GM12892 (cell line): ENCODE measurements at regions not wholly inside any gene's neighbourhood (a gene's known extent, or its start where the extent isn't known, plus 50 kb on each side); places are given as distances from the start of the nearest gene placed in this dataset.

Experiments used
- DNase-seq: peaks from one replicate; pipeline ENCODE4 v3.0.0; 2011; ENCODE audit not compliant: insufficient read length
- FAIRE-seq: peaks from 2 replicates; lab custom pipeline; 2011; peaks lifted over from hg19 to GRCh38; lab: Jason Lieb, UNC
- POLR2A ChIP-seq: IDR thresholded peaks from 2 replicates; pipeline ENCODE4 v1.6.1; 2011; ENCODE audit warnings: low read depth, low read length, control low read depth
- POLR2AphosphoS5 ChIP-seq: IDR thresholded peaks from 2 replicates; pipeline ENCODE4 v1.6.1; 2011; ENCODE audit warnings: low read depth, low read length, control low read depth
- TAF1 ChIP-seq: IDR thresholded peaks from 2 replicates; pipeline ENCODE4 v1.6.1; 2011; ENCODE audit warnings: low read depth, mild to moderate bottlenecking, control low read depth, low read length, borderline replicate concordance

- no peak for FAIRE-seq
- TF ChIP-seq TAF1 (no peak), POLR2AphosphoS5 (no peak), POLR2A (no peak)
- no peak for DNase-seq
Measured at GRCh38 chr2:16079637-16080036, 139.3 kb downstream of the MYCN start.

DNA sequence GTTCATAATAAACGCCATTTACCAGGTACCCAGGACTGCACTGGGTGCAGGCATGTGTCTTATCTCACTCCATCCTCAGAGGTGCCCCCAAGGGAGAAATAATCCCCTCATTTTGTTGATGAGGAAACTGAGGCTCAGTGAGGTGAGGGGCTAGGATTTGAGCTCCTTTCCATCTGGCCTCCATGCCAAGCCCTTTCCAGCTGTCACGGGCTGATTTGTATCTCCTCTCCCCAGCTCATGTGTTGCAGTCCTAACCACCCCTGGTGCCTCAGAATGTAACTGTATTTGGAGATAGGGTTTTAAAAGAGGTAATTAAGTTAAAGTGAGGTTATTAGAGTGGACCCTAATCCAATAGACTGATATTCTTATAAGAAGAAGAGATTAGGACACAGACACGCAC lies 137.3 kb downstream of the MYCN start:
- FAIRE-seq, result no peak
- no peak for DNase-seq
- TF ChIP-seq TAF1, result no peak
- TF ChIP-seq POLR2A, result no peak
- no peak for TF ChIP-seq POLR2AphosphoS5

DNA sequence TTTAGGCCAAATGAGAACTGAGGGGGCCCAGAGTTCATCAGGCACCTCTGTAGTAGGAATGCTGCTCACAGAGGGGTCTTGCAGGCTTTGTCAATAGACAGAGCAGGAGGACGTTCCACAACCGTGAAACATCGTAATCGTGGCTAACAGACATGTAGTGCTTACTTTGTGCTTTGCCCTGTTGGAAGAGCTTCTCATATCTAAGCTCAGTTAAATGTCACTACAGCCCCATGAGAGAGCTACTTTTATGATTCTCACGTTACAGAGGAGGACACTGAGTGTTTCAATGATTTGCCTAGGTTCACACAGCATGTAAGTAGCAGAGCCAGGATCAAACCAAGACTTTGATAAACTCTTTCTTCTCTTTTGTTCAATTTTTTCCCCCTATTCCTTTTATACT lies 136.6 kb downstream of the MYCN start:
- DNase-seq (no peak), FAIRE-seq (no peak)
- TF ChIP-seq TAF1 (no peak), POLR2A (no peak), POLR2AphosphoS5 (no peak)

DNA sequence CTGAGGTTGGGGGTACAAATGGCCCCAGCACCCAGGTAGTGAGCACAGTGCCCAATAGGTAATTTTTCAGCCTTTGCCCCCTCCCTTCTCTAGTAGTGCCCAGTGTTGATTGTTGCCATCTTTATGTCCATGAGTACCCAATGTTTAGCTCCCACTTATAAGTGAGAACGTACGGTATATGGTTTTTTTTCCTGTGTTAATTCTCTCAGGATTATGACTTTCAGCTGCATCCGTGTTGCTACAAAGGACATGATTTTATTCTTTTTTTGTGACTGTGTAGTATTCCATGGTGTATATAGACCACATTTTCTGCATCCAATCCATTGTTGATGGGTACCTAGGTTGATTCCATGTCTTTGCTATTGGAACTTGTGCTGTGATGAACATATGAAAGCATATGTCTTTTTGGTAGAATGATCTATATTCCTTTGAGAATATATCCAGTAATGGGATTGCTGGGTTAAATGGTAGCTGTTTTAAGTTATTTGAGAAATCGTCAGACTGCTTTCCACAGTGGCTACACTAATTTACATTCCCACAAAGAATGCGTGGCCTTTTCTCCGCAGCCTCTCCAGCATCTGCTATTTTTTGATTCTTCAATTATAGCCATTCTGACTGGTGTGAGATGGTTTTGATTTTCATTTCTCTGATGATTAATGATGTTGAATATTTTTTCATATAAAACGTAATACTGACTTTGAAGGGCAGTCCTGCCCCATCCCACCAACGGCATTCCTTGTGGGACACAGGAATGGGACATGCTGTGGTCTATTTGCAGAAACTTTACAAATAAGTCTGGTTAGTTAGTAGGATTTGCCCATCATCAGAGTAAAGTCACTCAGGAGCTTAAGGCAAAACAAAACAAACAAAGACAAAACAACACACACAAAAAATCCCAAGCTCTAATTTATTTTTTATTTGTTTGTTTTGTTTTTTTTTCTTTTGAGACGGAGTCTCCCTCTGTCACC lies 135.0 kb downstream of the MYCN start:
- no peak for FAIRE-seq
- DNase-seq, result no peak
- TF ChIP-seq POLR2AphosphoS5 (no peak), POLR2A (no peak), TAF1 (no peak)

DNA sequence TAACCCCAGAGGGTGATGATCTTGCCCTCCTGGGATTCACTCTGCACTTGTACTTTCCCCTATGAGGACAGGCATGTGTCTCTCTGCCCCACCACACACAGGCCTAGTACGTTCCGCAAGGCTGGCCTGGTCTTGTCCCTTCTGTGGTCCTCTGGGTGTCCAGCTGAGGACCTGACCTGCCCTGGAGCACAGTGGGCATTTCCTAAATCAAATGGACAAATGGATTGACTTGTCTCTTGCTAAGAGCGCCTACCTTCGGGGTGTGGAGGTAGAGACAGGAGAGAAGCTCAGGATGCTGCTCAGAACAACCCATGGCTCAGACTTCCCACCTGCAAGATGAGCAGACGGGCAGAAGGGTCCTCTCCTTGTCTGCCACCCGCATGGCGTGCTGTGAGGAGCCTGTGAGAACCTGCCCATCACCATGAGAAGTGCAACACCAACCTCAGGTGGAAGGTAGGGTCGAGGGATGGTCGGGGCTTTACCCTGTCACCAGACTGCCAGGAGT lies 133.6 kb downstream of the MYCN start:
- FAIRE-seq, result no peak
- TF ChIP-seq POLR2AphosphoS5 (no peak), TAF1 (no peak), POLR2A (no peak)
- DNase-seq, result no peak

GRCh38 chr2:16073471-16073870 lies 133.1 kb downstream of the MYCN start:
- TF ChIP-seq TAF1, result no peak
- TF ChIP-seq POLR2AphosphoS5, result no peak
- TF ChIP-seq POLR2A, result no peak
- no peak for DNase-seq
- no peak for FAIRE-seq

GRCh38 chr2:16072638-16073290 lies 132.4 kb downstream of the MYCN start:
- no peak for FAIRE-seq
- no peak for DNase-seq
- no peak for TF ChIP-seq TAF1
- TF ChIP-seq POLR2AphosphoS5, result no peak
- no peak for TF ChIP-seq POLR2A

GRCh38 chr2:16071865-16072637 lies 131.7 kb downstream of the MYCN start:
- DNase-seq (no peak), FAIRE-seq (no peak)
- TF ChIP-seq POLR2AphosphoS5 (no peak), POLR2A (no peak), TAF1 (no peak)

- TF ChIP-seq TAF1 (no peak), POLR2A (no peak), POLR2AphosphoS5 (no peak)
- DNase-seq (no peak), FAIRE-seq (no peak)
Measured at GRCh38 chr2:16071039-16071864, 130.9 kb downstream of the MYCN start.

DNA sequence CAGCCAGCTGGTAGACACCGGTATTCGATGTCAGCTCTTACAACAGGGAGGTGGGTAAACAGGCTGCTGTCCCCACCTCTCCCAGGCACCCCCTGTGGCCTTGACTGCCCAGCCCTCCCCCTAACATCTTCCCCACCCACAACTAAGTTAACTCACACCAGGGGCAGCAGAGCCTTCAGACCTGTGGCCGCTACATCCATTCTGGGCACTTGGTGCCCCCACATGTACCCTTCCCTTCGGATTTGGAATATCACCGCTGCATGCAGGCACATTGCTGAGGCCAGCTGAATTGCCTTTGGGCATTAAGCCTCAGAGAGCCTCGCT lies 130.3 kb downstream of the MYCN start:
- no peak for DNase-seq
- FAIRE-seq, result no peak
- no peak for TF ChIP-seq TAF1
- no peak for TF ChIP-seq POLR2AphosphoS5
- no peak for TF ChIP-seq POLR2A
